Endothelial cell of umbilical vein (primary cell): ENCODE measurements at regions not wholly inside any gene's neighbourhood (a gene's known extent, or its start where the extent isn't known, plus 50 kb on each side); places are given as distances from the start of the nearest gene placed in this dataset.

Experiments
- BruUV-seq: library from RNA; stranded (reverse); fragments of 400-500 nt; replicated peaks from 2 replicates; lab custom pipeline; 2021; lab: Mats Ljungman, UMichigan
- CTCF ChIA-PET: fragments of 300-600, 350-600 bp; sonication (Branson Sonifier 250); formaldehyde crosslinking; loops from one replicate; lab custom pipeline; 2021; ENCODE audit warnings: antibody characterized with exemption, inconsistent platforms; lab: Charles Lee
- POLR2A ChIA-PET: fragments of 300-600, 350-600 bp; sonication (Branson Sonifier 250); formaldehyde crosslinking; loops from one replicate; lab custom pipeline; 2021; ENCODE audit warnings: antibody characterized with exemption, inconsistent platforms; lab: Charles Lee
- DNase-seq: peaks from one replicate; pipeline ENCODE4 v3.0.0-alpha.2; 2011; ENCODE audit warnings: low read depth, low spot score
- FAIRE-seq: peaks from 2 replicates; lab custom pipeline; 2011; peaks lifted over from hg19 to GRCh38; lab: Jason Lieb, UNC
- H2AFZ ChIP-seq: 2 replicates; pipeline ENCODE4 v1.6.0; 2012; ENCODE audit warnings: low read depth, low read length, control low read depth, inconsistent platforms
- H3K27ac ChIP-seq: 2 replicates; pipeline ENCODE4 v1.5.1; 2011; ENCODE audit warnings: low read depth, mild to moderate bottlenecking, control low read depth, low read length, moderate library complexity; ENCODE audit not compliant: insufficient read depth
- H3K27me3 ChIP-seq, 2 experiments: 2 replicates each; pipeline versions ENCODE4 v1.6.0 to v1.6.1; 2011; ENCODE audit warnings: low read length in 2 of 2, mixed read lengths in 1 of 2; ENCODE audit not compliant: control insufficient read depth in 2 of 2, insufficient read depth in 2 of 2
- H3K36me3 ChIP-seq, 2 experiments: 2 replicates in 1 of 2; 3 replicates in 1 of 2; pipeline ENCODE4 v1.5.1; 2011; ENCODE audit warnings: low read length in 2 of 2, mild to moderate bottlenecking in 1 of 2, moderate library complexity in 1 of 2; ENCODE audit not compliant: control insufficient read depth in 2 of 2, insufficient read depth in 2 of 2; ENCODE audit errors: extremely low read depth in 1 of 2
- H3K4me1 ChIP-seq: 3 replicates; pipeline ENCODE4 v1.5.1; 2011; ENCODE audit warnings: mild to moderate bottlenecking, low read length; ENCODE audit not compliant: control insufficient read depth, insufficient read depth; ENCODE audit errors: extremely low read depth
- H3K4me2 ChIP-seq: 2 replicates; pipeline ENCODE4 v1.6.1; 2011; ENCODE audit warnings: low read length, control low read depth, mixed read lengths; ENCODE audit not compliant: insufficient read depth
- H3K4me3 ChIP-seq, 3 experiments: fragments of 200-600 bp in 1 of 3; sonication (generic), shearing (Covaris generic) in 1 of 3; replicated peaks in 1 of 3; 2 replicates each; pipeline ENCODE4 v1.5.1; 2011 to 2016; ENCODE audit warnings: control low read depth in 3 of 3, low read length in 3 of 3, mild to moderate bottlenecking in 2 of 3, inconsistent platforms in 1 of 3, low read depth in 1 of 3, moderate library complexity in 1 of 3; ENCODE audit not compliant: insufficient read depth in 1 of 3
- H3K79me2 ChIP-seq: 2 replicates; pipeline ENCODE4 v1.6.0; 2012; ENCODE audit warnings: low read length, inconsistent platforms; ENCODE audit not compliant: control insufficient read depth, insufficient read depth
- H3K9ac ChIP-seq: replicated peaks from 2 replicates; pipeline ENCODE3; 2011; ENCODE audit warnings: low read length, control low read depth; ENCODE audit not compliant: insufficient read depth; ENCODE audit errors: extremely low read depth
- H3K9me1 ChIP-seq: replicated peaks from 3 replicates; pipeline ENCODE4 v1.6.0; 2011; ENCODE audit warnings: mild to moderate bottlenecking, low read length; ENCODE audit not compliant: control insufficient read depth, insufficient read depth; ENCODE audit errors: extremely low read depth
- H3K9me3 ChIP-seq: replicated peaks from 2 replicates; pipeline ENCODE4 v1.5.1; 2012; ENCODE audit warnings: low read length, inconsistent platforms; ENCODE audit not compliant: control insufficient read depth, insufficient read depth
- H4K20me1 ChIP-seq: replicated peaks from 2 replicates; pipeline ENCODE3; 2011; ENCODE audit warnings: mild to moderate bottlenecking, low read length; ENCODE audit not compliant: control insufficient read depth, insufficient read depth; ENCODE audit errors: extremely low read depth
- CTCF ChIP-seq, 2 donors: IDR thresholded peaks; 1 replicate in 1 of 2; 2 replicates in 1 of 2; pipeline ENCODE4 v1.5.1; 2011; ENCODE audit warnings: low read length in 2 of 2, mild to moderate bottlenecking in 2 of 2, moderate library complexity in 2 of 2, control low read depth in 1 of 2, inconsistent platforms in 1 of 2, low read depth in 1 of 2; ENCODE audit not compliant: insufficient read depth in 1 of 2; ENCODE audit errors: extremely low read depth in 1 of 2
- EZH2 ChIP-seq: IDR thresholded peaks from 2 replicates; pipeline ENCODE4 v1.6.1; 2012; ENCODE audit warnings: borderline replicate concordance, low read depth, mild to moderate bottlenecking, moderate library complexity, low read length, inconsistent platforms; ENCODE audit not compliant: severe bottlenecking
- FOS ChIP-seq: IDR thresholded peaks from 2 replicates; pipeline ENCODE4 v1.6.1; 2011; ENCODE audit warnings: mild to moderate bottlenecking, low read length, moderate library complexity, borderline replicate concordance; ENCODE audit not compliant: insufficient read depth
- MYC ChIP-seq: IDR thresholded peaks from one replicate; pipeline ENCODE4 v1.6.1; 2011; ENCODE audit warnings: mild to moderate bottlenecking, low read depth, low read length
- POLR2A ChIP-seq: IDR thresholded peaks from 2 replicates; pipeline ENCODE4 v1.6.1; 2012; ENCODE audit warnings: low read depth, mild to moderate bottlenecking, control low read depth, low read length
- POLR2AphosphoS5 ChIP-seq: IDR thresholded peaks from 2 replicates; pipeline ENCODE4 v1.6.1; 2012; ENCODE audit warnings: low read depth, mild to moderate bottlenecking, control low read depth, low read length, moderate library complexity; ENCODE audit not compliant: insufficient read depth
- dilution Hi-C: fragments of 300-500 bp; cut with MboI; formaldehyde crosslinking; loops from one replicate; pipeline ENCODE4 v1.15.0; 2019; ENCODE audit warnings: low sequenced_read_pairs; ENCODE audit not compliant: extremely low pct_ligation_motif_present
- intact Hi-C: fragments of 100-400 bp; cut with micrococcal nuclease; formaldehyde crosslinking; loops from one replicate; pipeline ENCODE4 v1.10.0; 2022

GRCh38 chr6:48486373-48486772 is 375.4 kb upstream of the PTCHD4 start:
- intact Hi-C loops: no loop called here
- H3K79me2 ChIP-seq: no peaks in the 10 kb centered on the region
- FAIRE-seq (no peak), DNase-seq (no peak)
- no peak overlapping the region for H2AFZ ChIP-seq
- H3K36me3 ChIP-seq: no peaks in the 10 kb centered on the region
- no peak for TF ChIP-seq FOS
- no peak for TF ChIP-seq POLR2AphosphoS5
- TF ChIP-seq POLR2A: no peak
- no peak for TF ChIP-seq MYC
- H3K9me1 ChIP-seq: no peaks in the 10 kb centered on the region
- ChIA-PET POLR2A (no interaction called here), CTCF (interaction anchor here (1.2 kb wide), 1 partner anchor 699 kb away, joined by 5 read pairs; no protein-coding TSS in a partner anchor)
- H3K4me2 ChIP-seq: no peak overlapping the region
- no peak overlapping the region for H3K27ac ChIP-seq
- no peak overlapping the region for H3K9ac ChIP-seq
- dilution Hi-C loops: no loop called here
- H3K27me3 ChIP-seq: no peaks in the 10 kb centered on the region
- no peaks in the 10 kb centered on the region for H3K4me1 ChIP-seq
- H3K9me3 ChIP-seq: no peaks in the 10 kb centered on the region
- BruUV-seq: no TSS peak
- no peaks in the 10 kb centered on the region for H4K20me1 ChIP-seq
- H3K4me3 ChIP-seq: no peak overlapping the region

GRCh38 chr6:48476257-48476656 is 365.3 kb upstream of the PTCHD4 start:
- Histone ChIP-seq H3K4me3 (no peak overlapping the region), H3K9me3 (no peaks in the 10 kb centered on the region), H3K27me3 (no peaks in the 10 kb centered on the region), H3K36me3 (no peaks in the 10 kb centered on the region), H3K9ac (no peak overlapping the region), H3K4me1 (no peaks in the 10 kb centered on the region), H4K20me1 (no peaks in the 10 kb centered on the region), H3K79me2 (no peaks in the 10 kb centered on the region), H3K9me1 (no peaks in the 10 kb centered on the region), H3K27ac (no peak overlapping the region), H3K4me2 (no peak overlapping the region), H2AFZ (no peak overlapping the region)
- FAIRE-seq (no peak), DNase-seq (peak; percentile 45)
- ChIA-PET POLR2A (interaction anchor here (0.6 kb wide), 1 partner anchor 392 kb away, joined by 4 read pairs; no protein-coding TSS in a partner anchor), CTCF (interaction anchor here (0.8 to 3.7 kb wide), 13 partner anchors 9 to 934 kb away, joined by 3 to 99 read pairs (median 6); no protein-coding TSS in a partner anchor)
- intact Hi-C loops (loop anchor here (1.0 kb wide), 2 partner anchors 389 to 688 kb away; no protein-coding TSS in a partner anchor), dilution Hi-C loops (no loop called here)
- BruUV-seq: no TSS peak
- TF ChIP-seq EZH2 (no peak), CTCF (IDR thresholded peaks at IDR 0.05; ENCODE audit: extremely low read depth in 1 of 2, insufficient read depth in 1 of 2, low read depth in 1 of 2, low read length in 2 of 2) (peak; percentile 6 to 37)
